Left ventricle myocardium superior (tissue), 1 donor: ENCODE measurements at regions not wholly inside any gene's neighbourhood (a gene's known extent, or its start where the extent isn't known, plus 50 kb on each side); places are given as distances from the start of the nearest gene placed in this dataset.
A peak's percentile ranks its signal among the peaks of the same experiment; 100 is the strongest.

ENCODE experiments used
- ATAC-seq: fragments of 200-7000 bp; cut with Tn5 transposase; one replicate; pipeline ENCODE4 v1.9.1; 2020; ENCODE audit warnings: mild to moderate bottlenecking, moderate library complexity
- DNase-seq: peaks from one replicate; pipeline ENCODE4 v3.0.0-alpha.2; 2020
- intact Hi-C: fragments of 100-400 bp; cut with micrococcal nuclease; formaldehyde crosslinking; loops from one replicate; pipeline ENCODE4 v1.11.0; 2022
- donor health status: DM: no; HTN: yes; CAD: no; lungs with severe emphysema.

DNA sequence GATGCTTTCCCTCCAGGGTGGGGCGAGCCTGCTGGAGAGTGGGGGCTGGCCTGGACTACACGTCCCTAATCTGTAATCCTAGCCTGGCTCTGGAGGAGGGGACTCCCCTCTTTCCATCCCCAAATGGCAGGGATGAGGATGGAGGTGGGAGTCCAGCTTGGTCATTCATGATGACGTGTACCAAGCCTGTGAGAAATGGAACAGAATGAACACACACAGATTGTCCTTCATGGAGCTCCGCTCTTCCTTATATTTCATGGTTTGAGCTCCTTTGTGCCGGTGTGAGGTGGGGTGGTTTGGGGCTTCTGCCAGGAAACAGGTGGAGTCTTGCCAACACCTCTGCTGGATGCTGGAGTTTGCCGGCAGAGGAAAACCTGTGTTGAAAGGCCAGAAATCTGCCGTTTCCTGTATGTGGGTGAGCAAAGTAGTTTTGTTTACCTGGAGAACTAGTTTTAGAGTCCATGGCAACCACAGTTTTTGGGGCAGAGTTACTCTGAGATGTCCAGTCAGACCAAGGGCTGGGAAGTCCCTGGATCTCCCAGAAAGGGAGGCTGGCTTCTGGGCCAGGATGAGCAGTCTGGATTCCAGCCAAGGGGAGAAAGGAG lies 417.6 kb upstream of the MEX3C start:
- ATAC-seq (no peak), DNase-seq (no peak)
- intact Hi-C loops, result no loop called here

DNA sequence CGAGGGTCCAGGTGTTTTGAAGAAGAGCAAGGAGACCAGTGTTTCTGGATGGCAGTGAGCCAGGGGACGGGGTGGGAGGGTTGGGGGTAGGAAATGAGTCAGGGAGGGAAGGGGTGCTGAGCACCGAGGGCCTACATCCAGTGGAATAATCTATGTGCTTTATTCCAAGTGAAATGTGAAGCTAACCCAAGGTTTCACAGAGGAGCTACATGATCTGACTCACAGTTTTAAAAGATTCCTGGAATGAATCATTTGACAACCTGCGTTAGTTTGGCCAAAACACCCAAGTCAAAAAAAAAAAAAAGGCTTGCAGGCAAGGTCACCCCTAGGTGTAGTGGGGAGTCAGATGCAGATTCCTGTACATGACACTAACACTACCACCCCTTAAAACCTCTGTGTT lies 419.7 kb upstream of the MEX3C start:
- ATAC-seq, result no peak
- intact Hi-C loops, result no loop called here

DNA sequence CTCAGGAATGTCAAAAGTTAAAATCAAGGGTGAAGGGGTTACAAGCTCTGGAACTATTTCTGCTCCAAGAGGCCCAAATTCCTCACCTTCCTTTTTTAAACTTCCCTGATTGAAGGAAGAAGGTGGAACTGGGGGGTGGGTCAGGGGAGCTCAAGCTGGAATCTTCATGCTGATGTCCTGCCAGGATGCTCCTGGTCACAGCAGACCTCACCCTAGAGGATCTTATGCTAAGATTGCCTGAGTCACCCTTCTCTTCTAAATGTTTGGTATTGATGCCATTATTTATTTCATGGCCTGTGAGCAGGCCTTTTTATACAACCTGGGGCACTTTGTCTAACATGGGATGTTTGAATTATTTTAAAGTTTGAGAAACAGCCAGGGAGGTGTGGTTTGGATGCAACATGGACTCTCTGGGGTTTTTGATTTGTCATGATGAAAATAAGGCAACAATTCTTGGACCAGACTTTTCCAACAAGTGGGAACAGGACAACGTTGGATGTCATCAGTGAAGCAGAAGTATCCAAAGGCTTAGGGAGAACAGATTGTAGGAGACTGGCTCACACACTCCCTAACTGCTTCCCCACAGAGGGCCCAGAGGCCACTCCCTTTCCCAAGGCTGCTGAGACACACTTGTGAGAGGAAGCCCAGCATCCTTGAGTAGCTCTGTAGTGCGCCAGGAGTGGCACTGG lies 420.2 kb upstream of the MEX3C start:
- DNase-seq (no peak), ATAC-seq (no peak)

More for the DNA sequence above, 419.7 kb upstream of the MEX3C start:
- no peak for DNase-seq

DNA sequence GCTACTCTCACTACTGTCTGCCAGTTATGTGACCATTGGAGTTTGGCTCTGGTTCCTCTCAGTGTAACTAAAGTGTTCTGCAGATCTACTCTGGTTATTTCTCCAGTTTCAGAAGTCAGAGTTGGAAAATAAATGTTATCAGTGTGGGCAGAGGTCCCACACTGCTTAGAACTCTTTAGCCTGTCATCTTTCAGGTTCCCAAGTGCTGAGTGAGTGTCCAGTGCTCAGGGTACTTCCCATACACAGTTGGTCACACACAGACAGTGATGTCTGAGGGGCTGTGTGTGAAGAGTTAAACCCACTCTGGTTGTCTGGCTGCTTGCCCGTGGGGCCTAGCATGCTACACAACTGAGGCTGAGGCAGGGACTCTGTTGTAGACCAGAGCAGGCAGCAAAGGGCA lies 421.8 kb upstream of the MEX3C start:
- DNase-seq, result no peak
- intact Hi-C loops, result no loop called here
- peak; percentile 35 for ATAC-seq

More for the DNA sequence above, 420.2 kb upstream of the MEX3C start:
- intact Hi-C loops, result no loop called here

DNA sequence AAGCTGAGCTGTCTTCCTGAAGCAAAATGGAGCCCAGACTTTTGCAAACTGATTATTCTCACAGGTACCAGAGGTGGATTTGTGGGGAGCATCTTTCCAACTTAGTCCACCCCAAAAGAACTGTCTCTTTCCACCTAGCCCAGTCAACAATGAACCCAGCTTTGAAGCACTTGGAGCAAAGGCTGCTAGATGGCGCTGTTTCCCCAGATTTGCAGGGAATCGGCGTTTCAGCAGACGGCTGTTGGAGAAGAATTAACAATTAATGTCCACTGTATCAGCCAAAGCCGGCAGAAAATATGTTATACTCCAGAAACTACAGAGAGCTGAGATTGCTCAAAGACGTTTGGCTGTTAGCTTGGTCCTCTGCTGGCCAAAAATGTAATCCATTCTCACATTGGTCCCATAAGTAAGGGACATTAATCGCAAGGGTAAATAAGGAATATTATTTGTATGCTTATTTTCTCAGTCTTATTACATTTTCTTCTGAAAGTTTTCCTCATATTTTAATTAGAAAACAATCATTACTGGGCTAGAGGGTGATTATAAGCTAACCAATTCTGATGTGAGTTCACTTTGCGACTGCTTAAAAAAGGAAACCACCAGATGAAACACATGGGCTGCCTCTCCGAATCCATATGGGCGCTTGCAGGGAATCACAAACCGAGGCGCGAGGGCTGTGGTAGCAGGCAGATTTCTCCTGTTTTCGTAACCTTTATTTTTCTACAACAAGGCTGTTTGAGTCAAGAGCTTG lies 423.8 kb upstream of the MEX3C start:
- ATAC-seq (peak; percentile 50), DNase-seq (peak; percentile 55)
- intact Hi-C loops, result no loop called here

DNA sequence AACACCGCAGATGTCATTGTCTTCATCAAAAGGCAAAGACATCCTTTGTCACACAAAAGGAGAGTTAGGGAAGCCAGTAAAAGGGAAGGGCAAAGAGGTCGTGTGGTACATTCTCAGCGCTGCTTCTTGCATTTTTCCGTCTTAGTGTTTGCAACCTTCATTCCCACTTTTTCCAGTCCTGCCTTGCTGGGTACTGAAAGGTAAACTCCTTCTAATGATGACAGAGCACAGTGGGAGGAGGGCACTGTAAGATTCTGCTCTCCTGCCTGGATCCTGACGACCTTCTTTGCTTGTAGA lies 424.3 kb upstream of the MEX3C start:
- intact Hi-C loops, result no loop called here
- DNase-seq (no peak), ATAC-seq (no peak)

DNA sequence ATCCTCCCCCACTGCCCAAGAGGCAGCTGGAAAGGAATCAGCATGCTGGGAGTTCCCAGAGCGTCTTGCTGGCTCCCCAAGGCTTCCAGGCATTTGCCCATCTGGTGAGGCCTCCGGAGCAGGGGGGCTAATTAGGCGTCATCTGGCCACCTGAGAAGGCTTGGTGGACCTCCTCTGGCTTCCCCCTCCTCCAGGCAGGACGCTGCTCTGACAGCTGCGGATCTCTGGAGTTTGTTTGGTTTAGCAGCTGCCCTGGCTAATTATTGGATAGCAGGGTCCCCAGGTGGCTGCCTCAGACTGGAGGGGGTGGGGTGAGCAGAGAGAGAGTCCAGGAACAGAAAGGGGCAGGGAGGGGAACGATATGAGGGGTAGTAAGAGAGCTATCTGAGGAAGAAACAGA lies 425.2 kb upstream of the MEX3C start:
- no peak for ATAC-seq
- DNase-seq, result no peak
- intact Hi-C loops, result no loop called here

DNA sequence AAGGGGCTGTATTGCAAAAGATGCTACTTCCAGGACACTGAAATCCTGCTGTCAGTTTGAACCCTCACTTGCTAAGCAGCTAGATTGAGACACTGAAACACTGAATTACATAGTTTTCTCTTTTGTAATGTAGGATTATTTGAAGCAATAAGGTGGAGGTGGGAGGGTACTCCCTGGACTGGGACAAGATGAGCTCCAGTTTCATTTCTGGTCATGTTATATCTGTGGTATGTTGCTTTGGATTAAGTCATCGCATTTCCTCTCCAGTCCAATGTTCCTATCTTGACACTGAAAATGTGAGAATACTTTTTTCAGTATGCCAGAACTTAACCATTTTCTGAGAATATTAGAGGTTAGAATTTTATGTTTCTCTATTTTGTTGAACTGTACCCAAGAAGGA lies 426.2 kb upstream of the MEX3C start:
- intact Hi-C loops, result no loop called here
- ATAC-seq, result no peak
- DNase-seq, result no peak

DNA sequence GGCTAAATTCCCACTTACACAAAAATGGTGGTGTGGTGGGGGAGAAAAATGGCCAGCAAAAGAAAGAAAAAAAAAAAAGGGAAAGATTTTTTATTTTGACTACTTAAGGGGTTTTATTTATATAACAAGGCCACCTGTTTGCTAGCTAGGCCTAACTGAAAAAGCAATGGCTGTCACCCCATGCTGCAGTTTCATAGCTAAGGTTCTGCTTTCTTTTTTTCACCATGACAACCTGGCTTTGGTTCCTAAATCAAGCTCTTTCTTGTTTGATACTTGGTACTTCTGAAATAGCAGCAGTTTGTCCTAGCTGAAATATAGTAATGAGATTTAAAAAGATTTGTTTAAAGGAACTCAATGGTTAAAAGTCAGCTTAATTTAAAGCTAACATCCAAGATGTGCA lies 433.2 kb upstream of the MEX3C start:
- intact Hi-C loops, result no loop called here
- ATAC-seq (no peak), DNase-seq (no peak)

DNA sequence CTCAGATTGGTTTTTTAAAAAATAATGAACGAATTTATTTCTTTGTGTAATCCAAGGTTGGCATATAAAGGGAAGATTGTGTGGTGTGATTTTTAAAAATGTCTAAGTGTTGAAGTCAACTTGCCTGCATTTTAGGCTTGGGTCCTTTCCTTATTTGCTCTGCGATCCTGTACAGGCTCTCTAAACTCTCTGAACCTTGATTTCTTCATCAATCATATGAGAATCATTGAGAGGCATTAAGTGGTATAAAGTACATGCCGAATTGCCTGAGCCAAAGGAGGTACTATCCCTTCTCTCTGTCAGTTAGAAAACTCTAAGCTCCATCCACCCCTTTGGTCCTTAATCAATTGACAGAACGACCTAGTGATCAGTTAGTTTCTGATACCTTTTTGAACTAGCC lies 440.4 kb upstream of the MEX3C start:
- intact Hi-C loops, result no loop called here
- DNase-seq (no peak), ATAC-seq (no peak)

DNA sequence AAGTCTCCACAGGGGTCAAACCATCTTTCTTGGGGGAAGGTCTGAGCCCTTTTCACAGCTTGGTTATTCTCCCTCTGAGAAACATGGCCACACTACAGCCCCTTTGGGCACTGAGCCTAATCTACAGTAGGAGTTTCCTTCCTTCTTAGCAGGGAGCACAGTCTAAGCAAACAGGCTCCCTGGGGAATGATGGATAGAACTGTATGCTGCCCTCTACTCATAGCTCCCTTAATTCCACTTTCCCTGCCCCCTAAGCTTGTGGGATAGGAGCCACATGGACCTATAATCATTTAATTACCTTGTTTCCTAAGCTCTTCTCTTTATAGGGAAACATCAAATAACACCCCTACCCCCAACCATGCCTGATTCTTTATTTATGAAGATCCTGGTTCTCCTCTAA lies 442.1 kb upstream of the MEX3C start:
- ATAC-seq, result no peak

DNA sequence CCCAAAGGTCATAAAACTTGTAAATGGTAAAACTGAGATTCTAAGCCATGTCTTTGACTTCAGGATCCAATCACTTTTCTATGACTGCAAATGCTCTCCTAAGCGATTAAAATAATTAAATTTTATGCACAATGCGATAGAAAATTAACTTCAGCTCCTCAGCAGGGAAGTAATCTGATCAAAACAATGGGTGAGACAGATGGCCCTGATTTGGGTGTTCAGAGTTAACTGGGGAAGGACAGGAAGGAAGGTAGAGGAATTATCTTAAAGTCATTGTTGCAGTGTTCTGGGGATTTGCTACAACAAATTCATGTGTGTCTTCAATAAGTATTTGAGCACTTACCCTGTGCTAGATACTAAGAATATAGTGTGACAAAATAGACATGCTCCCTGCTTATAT lies 446.0 kb upstream of the MEX3C start:
- ATAC-seq (no peak), DNase-seq (no peak)
- intact Hi-C loops, result no loop called here

More for the DNA sequence above, 442.1 kb upstream of the MEX3C start:
- DNase-seq, result no peak
- intact Hi-C loops, result no loop called here

DNA sequence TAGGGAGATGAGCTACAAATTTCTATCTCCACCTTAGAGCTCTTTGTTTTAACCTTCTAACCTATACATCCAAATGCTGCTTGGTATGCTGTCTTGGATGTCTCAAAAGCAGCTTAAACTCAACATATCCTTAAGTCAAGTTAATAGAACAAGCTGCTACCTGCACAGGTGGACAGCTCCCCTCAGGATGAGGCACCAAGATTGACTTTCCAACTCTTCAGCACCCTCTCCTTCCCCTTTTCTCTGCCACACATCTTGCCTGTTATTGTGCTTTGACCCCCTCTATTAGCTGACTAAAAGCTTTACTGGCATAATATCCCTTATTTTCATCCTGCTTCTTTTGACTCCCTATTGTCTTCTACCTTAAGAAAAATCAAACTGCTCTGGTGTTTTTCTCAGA lies 448.1 kb upstream of the MEX3C start:
- ATAC-seq, result no peak
- intact Hi-C loops, result no loop called here

DNA sequence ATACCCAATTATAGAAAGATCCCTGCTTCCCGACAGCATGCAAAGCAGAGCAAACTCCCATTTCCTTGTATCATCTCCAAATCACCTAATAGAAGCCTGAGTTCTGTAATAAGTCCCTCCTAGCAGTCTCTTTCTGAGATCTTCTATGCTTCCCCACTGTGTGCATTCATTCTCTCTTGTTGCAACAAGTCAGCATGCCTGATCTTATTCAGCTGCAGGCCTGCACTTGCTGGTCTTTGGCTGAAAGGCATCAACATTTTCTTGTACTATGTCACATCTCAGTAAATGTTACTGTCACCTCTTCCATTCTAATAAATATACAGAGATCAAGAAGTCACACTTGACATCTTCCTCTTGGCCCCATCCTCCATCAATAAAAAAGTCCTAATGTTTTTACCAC lies 449.9 kb upstream of the MEX3C start:
- ATAC-seq, result no peak
- intact Hi-C loops, result no loop called here

More for the DNA sequence above, 448.1 kb upstream of the MEX3C start:
- DNase-seq, result no peak

DNA sequence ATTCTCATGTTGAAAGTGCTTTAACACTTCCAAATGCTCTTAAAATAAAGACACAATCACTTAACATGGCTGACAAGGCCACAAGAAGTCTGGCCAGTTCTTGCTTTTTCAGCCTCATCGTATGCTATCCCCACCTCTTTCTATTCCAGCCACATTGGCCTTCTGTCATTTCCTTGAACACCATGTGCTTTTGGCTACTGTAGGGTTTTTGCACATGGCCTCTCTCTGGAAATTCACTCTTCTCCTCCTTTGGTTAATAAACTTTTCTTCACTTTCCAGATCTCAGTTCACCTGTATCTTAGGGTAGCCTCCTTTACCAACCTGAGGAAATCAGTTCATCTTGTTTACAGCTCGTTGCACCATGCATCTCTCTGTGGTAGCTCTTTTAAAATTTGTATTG lies 450.5 kb upstream of the MEX3C start:
- intact Hi-C loops, result no loop called here
- ATAC-seq, result no peak

More for the DNA sequence above, 449.9 kb upstream of the MEX3C start:
- no peak for DNase-seq

DNA sequence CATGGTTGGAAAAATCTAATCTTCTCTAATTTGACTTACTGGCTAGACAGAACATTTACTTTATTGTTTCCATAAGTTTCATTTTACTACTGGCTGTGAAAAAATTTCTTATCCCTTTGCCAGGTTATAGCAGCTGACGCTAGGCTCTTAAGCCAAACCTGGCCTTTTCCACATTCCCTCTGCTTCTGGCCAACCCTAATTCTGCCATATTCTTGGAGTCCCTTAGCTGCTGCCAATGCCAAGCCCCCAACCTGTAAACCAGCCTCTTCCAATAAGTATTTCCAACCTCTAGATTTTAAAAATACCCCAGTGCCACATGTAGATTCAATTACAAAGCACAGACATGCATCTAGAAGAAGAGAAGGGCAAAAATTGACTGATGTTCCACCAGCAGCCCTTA lies 452.3 kb upstream of the MEX3C start:
- DNase-seq (no peak), ATAC-seq (no peak)
- intact Hi-C loops, result no loop called here

More for the DNA sequence above, 450.5 kb upstream of the MEX3C start:
- DNase-seq, result no peak

DNA sequence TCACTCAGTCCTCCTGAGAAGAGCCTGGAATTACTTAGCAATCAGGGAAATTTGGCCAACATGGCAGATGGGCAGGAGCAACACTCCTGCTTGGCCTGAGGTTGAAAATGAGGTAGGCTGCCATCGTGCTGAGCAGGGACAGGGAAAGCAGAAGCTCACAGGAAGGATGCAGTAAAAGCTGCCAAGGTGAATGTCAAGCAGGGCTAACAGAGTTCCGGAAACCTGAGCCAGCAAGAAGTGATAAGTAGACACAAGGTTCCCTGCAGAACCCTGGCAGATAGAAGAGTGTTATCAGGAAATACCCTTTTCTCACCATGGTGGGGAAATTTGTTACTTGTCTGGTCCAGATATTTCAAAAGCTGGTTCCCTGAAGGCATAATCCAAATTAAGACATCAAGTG lies 454.3 kb upstream of the MEX3C start:
- no peak for DNase-seq
- no peak for ATAC-seq
- intact Hi-C loops, result no loop called here

DNA sequence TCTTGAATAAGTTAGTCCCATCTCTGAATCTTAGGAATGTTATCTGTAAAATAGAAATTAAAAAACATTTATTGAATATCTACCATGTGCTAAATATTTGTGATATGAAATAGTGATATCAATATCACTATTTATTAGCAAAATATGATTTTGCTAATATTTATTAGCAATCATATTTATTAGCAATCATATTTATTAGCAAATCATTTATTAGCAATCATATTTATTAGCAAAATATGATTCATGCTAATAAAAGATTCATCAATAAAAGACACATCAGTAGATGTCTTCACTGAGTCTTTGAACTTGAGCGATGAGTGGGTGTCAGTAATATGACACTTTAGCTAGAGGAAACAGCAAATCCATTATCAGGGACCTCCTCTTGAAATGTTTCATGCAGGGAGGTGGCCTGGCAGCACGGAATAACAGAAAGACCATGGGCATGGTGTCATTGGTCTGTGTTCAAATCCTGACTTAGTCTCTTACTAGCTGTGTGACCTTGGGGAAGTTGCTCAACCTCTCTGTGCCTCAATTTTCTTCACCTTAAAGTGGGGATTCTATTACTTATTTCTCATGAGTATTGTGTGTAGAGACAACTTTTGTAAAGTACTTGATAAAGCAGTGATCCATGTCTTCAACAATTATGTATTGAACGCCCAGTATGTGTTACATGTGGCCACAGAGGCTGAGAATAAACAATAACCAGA lies 456.2 kb upstream of the MEX3C start:
- ATAC-seq, result no peak
- intact Hi-C loops, result no loop called here
- DNase-seq, result no peak

DNA sequence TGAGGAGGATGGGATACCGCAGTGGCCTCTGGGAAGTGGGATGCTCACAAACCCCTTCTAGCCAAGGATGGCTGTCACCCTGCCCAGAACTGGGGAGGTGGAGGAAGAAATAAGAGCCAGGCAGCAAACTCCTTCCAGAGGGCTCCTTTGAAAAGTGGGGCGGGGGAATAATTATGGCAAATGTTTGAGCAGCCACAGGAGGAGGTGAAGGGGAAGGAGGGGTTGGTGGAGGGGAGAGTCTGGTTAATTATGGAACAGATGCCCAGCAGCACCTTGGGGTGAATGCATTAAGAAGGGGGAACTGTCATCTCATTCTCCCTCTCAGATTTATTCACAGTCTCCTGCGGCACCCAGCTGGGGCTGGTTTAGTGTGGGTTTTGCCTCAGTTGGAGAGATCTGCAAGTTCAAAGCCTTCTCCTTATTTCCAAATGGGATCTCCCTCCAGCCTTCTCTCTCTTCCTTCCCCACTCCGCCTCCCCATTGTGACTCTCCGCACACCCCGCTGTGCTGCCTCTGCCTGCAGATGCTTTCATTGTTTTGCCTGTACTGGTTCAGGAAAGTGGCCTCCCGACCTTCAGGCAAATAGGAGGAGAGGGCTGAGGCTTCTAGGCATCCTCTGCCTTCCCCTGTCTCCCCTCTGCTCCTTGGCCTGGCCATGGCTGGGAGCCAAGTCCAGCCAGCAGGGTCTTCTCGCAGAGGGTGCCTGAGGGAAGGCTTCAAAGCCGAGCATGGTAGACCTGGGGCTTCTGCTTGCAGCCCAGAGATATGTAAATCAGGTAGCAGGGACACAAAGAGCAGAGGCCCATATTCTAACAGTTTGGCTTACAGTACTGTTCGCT lies 457.2 kb upstream of the MEX3C start:
- DNase-seq (no peak), ATAC-seq (no peak)
- intact Hi-C loops, result no loop called here
